ENCODE measurements at regions not wholly inside any gene's neighbourhood (a gene's known extent, or its start where the extent isn't known, plus 50 kb on each side); places are given as distances from the start of the nearest gene placed in this dataset.

DNA sequence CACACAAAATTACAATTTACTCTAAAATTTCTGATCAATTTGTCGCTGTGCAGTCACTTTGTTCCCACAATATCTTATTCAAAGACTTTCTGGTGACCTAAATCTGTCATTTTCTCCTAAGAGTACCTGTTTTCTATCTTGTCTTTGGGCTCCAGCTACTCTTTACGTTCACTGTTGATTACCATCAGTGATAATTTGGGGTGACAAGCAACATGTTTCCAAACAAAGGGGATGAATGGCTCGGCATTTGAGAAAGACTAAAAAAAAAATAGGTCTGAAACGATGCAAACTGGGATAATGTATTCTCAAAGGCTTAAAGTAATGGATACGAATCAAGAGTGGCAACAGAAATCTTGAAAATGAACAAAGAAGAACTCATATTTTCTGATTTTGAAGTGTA lies 205.2 kb upstream of the DAB2 start:
- ATAC-seq (replicated peaks in 1 of 4) (no peak), DNase-seq (no peak)
- Histone ChIP-seq H3K4me1 (ENCODE audit: control insufficient read depth in 1 of 2, extremely low read depth in 1 of 2, insufficient read depth in 2 of 2, low read length in 2 of 2) (no peaks in the 10 kb centered on the region), H3K4me3 (ENCODE audit: control insufficient read depth in 1 of 2, extremely low read depth in 1 of 2, low read length in 1 of 2) (no peak overlapping the region), H3K27ac (ENCODE audit: low read length) (no peak overlapping the region), H3K36me3 (ENCODE audit: control insufficient read depth in 2 of 2, extremely low read depth in 1 of 2, insufficient read depth in 1 of 2, low read length in 1 of 2) (no peaks in the 10 kb centered on the region), H3K9me3 (no peaks in the 10 kb centered on the region), H3K27me3 (replicated peaks in 1 of 2; ENCODE audit: control insufficient read depth in 2 of 2, extremely low read depth in 1 of 2, insufficient read depth in 2 of 2, low read length in 1 of 2) (peaks cover 0 to 3% of the 10 kb centered on the region in 2 experiments)
- no peak overlapping the region for H3K27ac Mint-ChIP-seq
- H3K9me3 Mint-ChIP-seq, result no peaks in the 10 kb centered on the region
- POLR2A ChIA-PET, result no interaction called here
- WGBS (ENCODE audit: insufficient coverage), result 70% methylated on average over 4 of the region's 5 CpGs
- H3K36me3 Mint-ChIP-seq, result no peaks in the 10 kb centered on the region
- no peak overlapping the region for H3K4me3 Mint-ChIP-seq
- H3K4me1 Mint-ChIP-seq, result no peaks in the 10 kb centered on the region
- CTCF ChIA-PET, result no interaction called here
- peaks cover 26 to 29% of the 10 kb centered on the region in 2 donors for H3K27me3 Mint-ChIP-seq

DNA sequence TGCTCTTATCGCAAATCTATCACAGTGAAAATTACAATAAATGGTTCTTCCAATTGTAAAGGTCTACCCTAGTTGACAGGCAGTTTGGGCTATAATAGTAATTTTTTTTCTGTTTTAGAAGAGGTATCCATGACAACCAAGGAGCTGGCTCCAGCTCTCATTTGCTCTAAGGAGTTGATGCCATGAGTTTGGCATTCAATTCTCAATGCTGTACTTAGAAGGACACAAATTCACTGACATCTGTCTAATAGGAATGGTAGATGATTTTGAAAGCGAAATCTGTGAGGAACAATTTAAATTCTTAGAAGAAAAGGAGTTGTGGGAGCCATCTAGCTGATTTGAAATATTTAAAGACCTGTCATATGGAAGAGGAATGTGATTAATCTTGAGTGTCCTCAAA lies 203.6 kb upstream of the DAB2 start:
- POLR2A ChIA-PET, result interaction anchor here in 1 of 2 donors (0.6 kb wide), 1 partner anchor 1262 kb away, joined by 3 read pairs; no protein-coding TSS in a partner anchor

GRCh38 chr5:39624890-39625289 lies 200.1 kb upstream of the DAB2 start:
- H3K27ac Mint-ChIP-seq, result no peak overlapping the region
- ChIA-PET CTCF (no interaction called here), POLR2A (no interaction called here)
- H3K9me3 Mint-ChIP-seq, result no peaks in the 10 kb centered on the region
- no peak overlapping the region for H3K4me3 Mint-ChIP-seq
- DNase-seq, result no peak
- H3K27ac ChIP-seq (ENCODE audit: low read length), result no peak overlapping the region
- WGBS (ENCODE audit: insufficient coverage), result 60% methylated on average over 1 of the region's 2 CpGs
- H3K36me3 Mint-ChIP-seq, result no peaks in the 10 kb centered on the region
- ATAC-seq (replicated peaks in 1 of 4), result no peak
- no peak overlapping the region for H3K4me3 ChIP-seq (ENCODE audit: control insufficient read depth in 1 of 2, extremely low read depth in 1 of 2, low read length in 1 of 2)
- no peaks in the 10 kb centered on the region for H3K36me3 ChIP-seq (ENCODE audit: control insufficient read depth in 2 of 2, extremely low read depth in 1 of 2, insufficient read depth in 1 of 2, low read length in 1 of 2)
- H3K27me3 Mint-ChIP-seq, result peaks cover 23 to 25% of the 10 kb centered on the region in 2 donors
- H3K4me1 ChIP-seq (ENCODE audit: control insufficient read depth in 1 of 2, extremely low read depth in 1 of 2, insufficient read depth in 2 of 2, low read length in 2 of 2), result no peaks in the 10 kb centered on the region
- H3K27me3 ChIP-seq (replicated peaks in 1 of 2; ENCODE audit: control insufficient read depth in 2 of 2, extremely low read depth in 1 of 2, insufficient read depth in 2 of 2, low read length in 1 of 2), result peaks cover 0 to 11% of the 10 kb centered on the region in 2 experiments
- no peaks in the 10 kb centered on the region for H3K4me1 Mint-ChIP-seq
- H3K9me3 ChIP-seq, result no peaks in the 10 kb centered on the region

More for the DNA sequence above, 203.6 kb upstream of the DAB2 start:
- Mint-ChIP-seq H3K4me1 (no peaks in the 10 kb centered on the region), H3K27me3 (peaks cover 27 to 28% of the 10 kb centered on the region in 2 donors), H3K9me3 (no peaks in the 10 kb centered on the region), H3K4me3 (no peak overlapping the region), H3K27ac (no peak overlapping the region), H3K36me3 (no peaks in the 10 kb centered on the region)
- H3K27ac ChIP-seq (ENCODE audit: low read length), result no peak overlapping the region
- no peaks in the 10 kb centered on the region for H3K36me3 ChIP-seq (ENCODE audit: control insufficient read depth in 2 of 2, extremely low read depth in 1 of 2, insufficient read depth in 1 of 2, low read length in 1 of 2)
- CTCF ChIA-PET, result no interaction called here
- DNase-seq (no peak), ATAC-seq (replicated peaks in 1 of 4) (no peak)
- no peak overlapping the region for H3K4me3 ChIP-seq (ENCODE audit: control insufficient read depth in 1 of 2, extremely low read depth in 1 of 2, low read length in 1 of 2)
- no peaks in the 10 kb centered on the region for H3K4me1 ChIP-seq (ENCODE audit: control insufficient read depth in 1 of 2, extremely low read depth in 1 of 2, insufficient read depth in 2 of 2, low read length in 2 of 2)
- H3K9me3 ChIP-seq, result no peaks in the 10 kb centered on the region
- H3K27me3 ChIP-seq (replicated peaks in 1 of 2; ENCODE audit: control insufficient read depth in 2 of 2, extremely low read depth in 1 of 2, insufficient read depth in 2 of 2, low read length in 1 of 2), result peaks cover 0 to 5% of the 10 kb centered on the region in 2 experiments
- WGBS (ENCODE audit: insufficient coverage), result 57% methylated on average over 1 of the region's 2 CpGs

DNA sequence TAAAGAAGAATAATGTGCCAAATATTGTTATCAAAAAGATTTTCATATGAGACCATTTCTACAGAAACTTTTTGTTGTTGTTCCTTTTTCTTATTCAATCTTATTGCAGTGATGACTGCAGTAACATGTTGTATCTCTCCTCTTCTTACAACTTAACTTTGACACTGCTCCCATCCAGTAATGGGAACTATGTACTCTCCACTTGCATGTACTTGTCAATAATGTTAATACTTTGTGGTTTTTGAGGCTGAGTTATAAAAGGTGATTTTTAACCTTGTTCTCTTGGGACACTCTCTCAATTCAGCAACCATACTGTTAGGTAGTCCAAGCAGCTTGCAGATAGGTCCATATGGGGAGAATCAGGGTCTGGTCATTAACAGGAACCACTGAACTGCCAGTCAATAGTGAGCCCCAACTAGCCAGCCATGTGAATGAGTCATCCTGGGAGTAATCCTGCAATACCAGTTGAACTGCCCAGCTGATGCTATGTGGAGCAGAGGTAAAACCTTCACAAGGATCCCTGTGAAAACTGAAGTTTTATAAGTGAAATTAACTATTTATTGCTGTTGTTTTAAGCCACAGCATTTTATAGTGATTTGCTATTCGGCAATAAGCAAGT lies 199.6 kb upstream of the DAB2 start:
- H3K36me3 Mint-ChIP-seq, result no peaks in the 10 kb centered on the region
- Histone ChIP-seq H3K27me3 (replicated peaks in 1 of 2; ENCODE audit: control insufficient read depth in 2 of 2, extremely low read depth in 1 of 2, insufficient read depth in 2 of 2, low read length in 1 of 2) (peaks cover 0 to 11% of the 10 kb centered on the region in 2 experiments), H3K27ac (ENCODE audit: low read length) (no peak overlapping the region), H3K4me1 (ENCODE audit: control insufficient read depth in 1 of 2, extremely low read depth in 1 of 2, insufficient read depth in 2 of 2, low read length in 2 of 2) (no peaks in the 10 kb centered on the region), H3K36me3 (ENCODE audit: control insufficient read depth in 2 of 2, extremely low read depth in 1 of 2, insufficient read depth in 1 of 2, low read length in 1 of 2) (no peaks in the 10 kb centered on the region), H3K4me3 (ENCODE audit: control insufficient read depth in 1 of 2, extremely low read depth in 1 of 2, low read length in 1 of 2) (no peak overlapping the region), H3K9me3 (no peaks in the 10 kb centered on the region)
- H3K4me3 Mint-ChIP-seq, result no peak overlapping the region
- CTCF ChIA-PET, result no interaction called here
- POLR2A ChIA-PET, result no interaction called here
- H3K27me3 Mint-ChIP-seq, result peaks cover 20 to 21% of the 10 kb centered on the region in 2 donors
- H3K9me3 Mint-ChIP-seq, result no peaks in the 10 kb centered on the region
- WGBS (ENCODE audit: insufficient coverage), result no CpG with 5 or more reads among the region's 1 CpG
- no peak overlapping the region for H3K27ac Mint-ChIP-seq
- ATAC-seq (replicated peaks in 1 of 4), result no peak
- no peaks in the 10 kb centered on the region for H3K4me1 Mint-ChIP-seq
- DNase-seq, result no peak

GRCh38 chr5:39623291-39623865 lies 198.6 kb upstream of the DAB2 start:
- no peaks in the 10 kb centered on the region for H3K4me1 ChIP-seq (ENCODE audit: control insufficient read depth in 1 of 2, extremely low read depth in 1 of 2, insufficient read depth in 2 of 2, low read length in 2 of 2)
- Mint-ChIP-seq H3K27ac (no peak overlapping the region), H3K4me3 (no peak overlapping the region), H3K4me1 (no peaks in the 10 kb centered on the region), H3K36me3 (no peaks in the 10 kb centered on the region), H3K9me3 (no peaks in the 10 kb centered on the region), H3K27me3 (peaks cover 16 to 17% of the 10 kb centered on the region in 2 donors)
- H3K9me3 ChIP-seq, result no peaks in the 10 kb centered on the region
- H3K27ac ChIP-seq (ENCODE audit: low read length), result no peak overlapping the region
- ATAC-seq (replicated peaks in 1 of 4) (no peak), DNase-seq (no peak)
- H3K27me3 ChIP-seq (replicated peaks in 1 of 2; ENCODE audit: control insufficient read depth in 2 of 2, extremely low read depth in 1 of 2, insufficient read depth in 2 of 2, low read length in 1 of 2), result peaks cover 0 to 11% of the 10 kb centered on the region in 2 experiments
- no peaks in the 10 kb centered on the region for H3K36me3 ChIP-seq (ENCODE audit: control insufficient read depth in 2 of 2, extremely low read depth in 1 of 2, insufficient read depth in 1 of 2, low read length in 1 of 2)
- CTCF ChIA-PET, result no interaction called here
- WGBS (ENCODE audit: insufficient coverage), result no CpG with 5 or more reads among the region's 5 CpGs
- H3K4me3 ChIP-seq (ENCODE audit: control insufficient read depth in 1 of 2, extremely low read depth in 1 of 2, low read length in 1 of 2), result no peak overlapping the region
- POLR2A ChIA-PET, result no interaction called here

DNA sequence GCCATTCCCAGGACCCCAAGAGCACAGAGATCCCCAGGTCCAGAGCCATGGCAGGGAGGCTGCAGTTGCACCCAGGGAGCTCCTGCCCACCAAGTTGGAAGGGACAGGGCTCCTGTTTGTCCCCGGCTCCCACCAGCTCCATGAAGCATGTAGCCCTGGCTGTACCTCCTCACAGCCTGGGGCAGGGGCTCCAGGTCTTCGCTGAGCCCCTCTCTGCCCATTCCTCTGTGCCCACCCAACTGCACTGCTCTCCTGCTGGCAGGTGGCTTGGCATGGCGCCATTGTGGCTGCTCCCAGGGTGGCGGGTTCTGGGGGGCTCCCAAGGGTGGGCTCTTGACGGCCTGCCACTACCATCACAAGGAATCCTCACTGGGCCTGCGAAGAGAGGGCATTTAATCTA lies 197.5 kb upstream of the DAB2 start:
- ChIA-PET POLR2A (no interaction called here), CTCF (no interaction called here)
- no peaks in the 10 kb centered on the region for H3K36me3 ChIP-seq (ENCODE audit: control insufficient read depth in 2 of 2, extremely low read depth in 1 of 2, insufficient read depth in 1 of 2, low read length in 1 of 2)
- ATAC-seq (replicated peaks in 1 of 4) (no peak), DNase-seq (no peak)
- H3K27ac Mint-ChIP-seq, result no peak overlapping the region
- 89% methylated on average over 2 of the region's 6 CpGs for WGBS (ENCODE audit: insufficient coverage)
- H3K9me3 Mint-ChIP-seq, result no peaks in the 10 kb centered on the region
- H3K27me3 Mint-ChIP-seq, result peaks cover 10% of the 10 kb centered on the region in 2 donors
- H3K9me3 ChIP-seq, result no peaks in the 10 kb centered on the region
- H3K27me3 ChIP-seq (replicated peaks in 1 of 2; ENCODE audit: control insufficient read depth in 2 of 2, extremely low read depth in 1 of 2, insufficient read depth in 2 of 2, low read length in 1 of 2), result peaks cover 0 to 8% of the 10 kb centered on the region in 2 experiments
- H3K4me3 Mint-ChIP-seq, result no peak overlapping the region
- no peaks in the 10 kb centered on the region for H3K4me1 Mint-ChIP-seq
- H3K27ac ChIP-seq (ENCODE audit: low read length), result no peak overlapping the region
- H3K4me3 ChIP-seq (ENCODE audit: control insufficient read depth in 1 of 2, extremely low read depth in 1 of 2, low read length in 1 of 2), result no peak overlapping the region
- H3K36me3 Mint-ChIP-seq, result no peaks in the 10 kb centered on the region
- no peaks in the 10 kb centered on the region for H3K4me1 ChIP-seq (ENCODE audit: control insufficient read depth in 1 of 2, extremely low read depth in 1 of 2, insufficient read depth in 2 of 2, low read length in 2 of 2)

Data from T-cell (primary cell).